NCI-H1092 (cell line): ENCODE measurements at regions not wholly inside any gene's neighbourhood (a gene's known extent, or its start where the extent isn't known, plus 50 kb on each side); places are given as distances from the start of the nearest gene placed in this dataset.
"Not testable (repeated sequence)": the region's sequence is repeated elsewhere in the genome, so short reads cannot be mapped to it uniquely, and the experiment has no call there.

Experiments
- DNase-seq: peaks from one replicate; lab custom pipeline; 2025; lab: John Stamatoyannopoulos, UW

DNA sequence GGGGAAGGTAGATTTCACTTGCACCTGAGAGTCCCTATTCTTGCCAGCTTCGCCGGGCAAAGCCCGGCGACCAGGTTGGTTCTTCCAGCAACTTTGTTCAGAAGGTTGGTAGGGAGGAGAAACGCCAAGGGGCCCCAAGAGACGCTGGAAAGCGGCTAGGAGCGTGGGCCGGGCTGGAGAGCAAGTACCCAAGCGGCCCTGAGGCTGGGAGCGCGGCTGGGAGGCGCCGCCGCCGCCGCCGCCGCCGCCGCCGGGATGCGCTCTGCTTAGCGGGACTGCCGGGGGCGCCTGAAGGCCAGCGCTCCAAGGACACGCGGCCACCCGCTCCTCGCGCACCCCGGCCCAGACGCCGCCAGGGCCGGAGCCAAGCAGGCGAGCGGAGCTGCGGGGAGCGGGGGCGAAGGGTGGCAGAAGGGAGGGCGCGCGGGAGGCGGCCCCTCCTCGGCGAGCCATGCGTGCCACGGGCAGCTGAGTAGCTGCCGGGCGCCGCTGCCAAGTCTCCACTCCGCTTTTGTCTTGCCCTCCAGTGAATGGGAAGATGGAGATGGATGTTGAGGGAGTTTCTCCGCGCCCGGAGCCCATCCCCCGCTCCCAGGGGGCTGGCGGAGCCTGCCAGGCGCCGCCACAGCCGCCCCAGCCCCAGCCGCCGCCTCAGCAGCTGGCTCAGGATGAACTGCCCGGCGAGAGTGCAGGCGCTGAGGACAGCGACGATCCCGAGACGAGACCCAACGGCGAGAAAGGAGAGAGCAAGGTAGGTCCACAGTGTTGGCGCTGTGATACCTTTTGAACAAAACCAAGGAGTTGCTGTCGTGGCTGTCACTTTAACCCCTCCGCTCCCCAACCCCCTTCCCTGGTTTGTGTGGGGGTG, 227.4 kb upstream of the AZI2 start:
- DNase-seq, result peak; percentile 42

GRCh38 chr3:28576614-28577200, 228.1 kb upstream of the AZI2 start:
- DNase-seq, result no peak

- no peak for DNase-seq
These were observed 229.4 kb upstream of the AZI2 start for GRCh38 chr3:28577941-28578500.

DNA sequence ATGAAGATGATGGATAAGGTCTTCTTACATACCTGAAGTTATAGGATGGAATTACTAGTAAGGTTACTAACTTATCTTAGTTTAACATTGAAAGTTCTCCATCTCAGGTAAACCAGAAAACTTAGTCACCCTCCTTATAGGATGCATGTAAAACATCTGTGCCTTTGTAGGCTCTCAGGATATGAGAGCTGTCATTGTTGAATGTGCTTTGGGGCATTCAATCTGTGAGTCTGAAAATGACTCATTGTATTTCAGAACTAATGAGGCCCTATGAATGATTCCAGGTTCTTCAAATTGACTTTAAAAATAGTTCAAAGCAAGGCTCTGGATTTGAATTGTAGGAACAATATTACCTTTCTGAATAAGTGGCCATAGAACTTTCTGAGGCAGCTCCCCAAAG, 237.7 kb upstream of the AZI2 start:
- no peak for DNase-seq

DNA sequence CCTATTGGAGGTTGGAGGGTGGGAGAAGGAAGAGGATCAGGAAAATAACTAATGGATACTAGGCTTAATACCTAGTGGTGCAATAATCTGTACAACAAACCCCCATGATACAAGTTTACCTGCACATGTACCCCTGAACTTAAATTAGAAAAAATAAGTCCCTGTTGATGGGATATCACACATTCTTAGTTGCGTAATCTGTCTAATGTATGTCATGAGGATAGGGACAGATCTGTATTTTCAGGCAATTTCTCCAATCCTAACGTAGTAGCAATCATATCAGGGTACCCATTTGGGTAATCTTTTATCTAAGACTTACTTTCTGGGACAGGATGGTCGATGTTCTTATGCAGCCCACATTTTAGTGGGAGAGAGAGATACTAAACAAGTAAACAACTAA, 239.1 kb upstream of the AZI2 start:
- DNase-seq, result no peak

GRCh38 chr3:28590216-28590615, 241.6 kb upstream of the AZI2 start:
- no peak for DNase-seq

- DNase-seq, result no peak
These were observed 242.2 kb upstream of the AZI2 start for GRCh38 chr3:28590860-28591259.

DNA sequence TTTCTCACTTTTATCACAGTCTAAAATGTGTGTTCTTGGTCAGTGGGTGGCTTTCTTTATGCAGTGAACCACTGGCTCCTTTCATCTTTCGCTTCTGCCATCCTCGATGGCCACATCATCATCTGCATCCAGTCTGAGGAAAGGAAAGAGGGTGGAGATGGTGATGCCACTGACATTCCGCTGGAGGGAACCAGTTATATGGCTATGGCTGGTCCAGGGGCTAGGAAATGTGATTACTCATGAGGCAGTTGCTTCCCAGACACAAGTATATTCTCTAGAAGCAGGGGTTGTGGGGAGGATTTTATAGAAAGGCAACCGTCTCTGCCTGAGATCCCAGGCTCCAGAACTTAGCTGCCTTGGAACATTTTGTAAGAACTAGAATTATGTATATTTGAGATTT, 246.7 kb upstream of the AZI2 start:
- DNase-seq, result no peak

DNA sequence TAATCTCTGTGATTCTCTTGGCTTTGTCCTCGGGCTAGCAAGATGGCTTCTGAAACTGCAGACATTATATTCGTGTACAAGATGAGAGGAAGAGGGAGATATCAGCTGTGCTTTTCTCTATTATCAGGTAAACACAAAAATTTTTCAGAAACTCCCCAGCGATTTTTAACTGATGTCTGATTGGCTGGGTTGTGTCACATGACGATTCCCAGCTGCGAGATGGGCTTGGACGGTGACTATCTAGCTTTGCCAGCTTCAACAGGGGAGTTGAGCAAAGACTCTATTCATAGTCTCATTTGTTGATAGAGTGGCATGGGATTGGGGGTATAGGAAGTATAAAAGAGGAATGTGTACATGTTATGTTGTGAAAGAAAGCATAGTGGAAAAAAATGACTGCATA, 248.8 kb upstream of the AZI2 start:
- DNase-seq, result no peak

DNA sequence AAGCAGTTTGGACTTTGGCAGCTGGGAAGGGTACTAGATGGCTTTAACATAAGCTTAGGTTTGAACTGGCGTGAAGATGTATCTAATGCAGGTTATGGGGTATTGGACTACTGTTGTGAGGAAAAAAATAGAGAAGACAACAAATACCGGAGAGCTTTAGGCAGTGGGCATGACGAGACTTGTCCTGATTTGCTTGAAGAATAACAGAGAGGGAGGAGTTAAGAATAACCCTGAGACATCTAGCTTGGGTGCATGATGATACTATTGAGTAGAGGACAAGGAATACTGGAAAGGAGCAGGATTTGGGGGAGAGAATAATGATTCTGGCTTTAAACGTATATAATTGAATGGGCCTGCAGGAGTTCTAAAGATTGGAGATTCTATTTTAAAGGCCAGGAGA, 249.5 kb upstream of the AZI2 start:
- no peak for DNase-seq

DNA sequence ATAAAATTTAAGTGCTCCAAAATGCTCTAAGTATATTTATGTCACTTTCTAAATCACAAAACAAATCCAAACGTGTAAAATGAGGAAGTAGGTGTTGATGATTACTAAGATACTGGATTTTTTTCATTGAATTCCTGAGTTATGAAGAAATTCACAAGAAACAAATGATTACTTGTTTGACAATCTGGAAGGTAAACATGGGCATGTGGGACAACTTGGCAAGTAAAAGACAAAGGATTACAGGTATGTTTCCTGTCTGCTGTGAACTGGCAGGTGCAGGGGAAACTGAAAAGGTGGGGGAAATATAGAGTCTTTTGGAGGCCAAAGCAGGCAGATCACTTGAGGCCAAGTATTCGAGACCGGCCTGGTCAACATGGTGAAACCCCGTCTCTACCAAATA, 252.7 kb upstream of the AZI2 start:
- no peak for DNase-seq

GRCh38 chr3:28606283-28606682, 257.7 kb upstream of the AZI2 start:
- DNase-seq, result no peak

- DNase-seq, result peak; percentile 1
These were observed 263.6 kb upstream of the AZI2 start for GRCh38 chr3:28612232-28612631.

GRCh38 chr3:28613511-28614106, 265.0 kb upstream of the AZI2 start:
- no peak for DNase-seq

GRCh38 chr3:28615071-28615470, 266.4 kb upstream of the AZI2 start:
- no peak for DNase-seq

DNA sequence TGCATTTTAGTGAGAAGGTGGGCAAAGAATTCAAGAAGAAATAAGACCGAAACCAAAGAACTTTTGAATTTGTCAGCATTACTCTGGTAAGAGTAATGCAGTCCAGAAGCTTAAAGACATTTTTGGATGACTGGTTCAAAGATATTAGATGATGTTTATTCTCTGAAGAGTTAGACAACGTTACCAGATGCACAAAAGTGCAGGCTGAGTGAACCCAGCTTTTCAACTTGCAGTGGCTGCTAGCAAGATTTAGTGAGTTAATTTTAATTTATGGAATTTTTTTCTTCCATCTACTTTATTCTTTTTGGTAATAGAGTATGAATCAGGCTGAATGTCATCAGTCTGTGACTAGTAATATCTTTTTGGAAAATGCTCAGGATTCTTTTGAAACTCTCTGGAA, 267.3 kb upstream of the AZI2 start:
- DNase-seq, result no peak

GRCh38 chr3:28617821-28618220, 269.2 kb upstream of the AZI2 start:
- DNase-seq, result no peak

DNA sequence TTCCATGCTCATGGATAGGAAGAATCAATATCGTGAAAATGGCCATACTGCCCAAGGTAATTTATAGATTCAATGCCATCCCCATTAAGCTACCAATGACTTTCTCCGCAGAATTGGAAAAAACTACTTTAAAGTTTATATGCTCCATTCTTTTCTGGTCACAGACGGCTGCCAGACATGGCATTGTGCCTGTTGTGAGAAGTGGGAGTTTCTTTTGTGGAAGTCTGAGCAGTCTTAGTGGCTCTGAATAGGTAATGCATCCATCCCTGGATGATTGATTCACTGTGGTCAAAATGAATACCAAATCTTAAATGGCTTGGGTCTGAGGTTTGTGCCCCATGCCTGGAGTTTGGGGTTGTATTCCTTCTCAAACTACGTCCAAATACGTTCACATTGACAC, 274.5 kb upstream of the AZI2 start:
- no peak for DNase-seq

- DNase-seq, result no peak
These were observed 275.5 kb upstream of the AZI2 start for GRCh38 chr3:28624084-28624483.

DNA sequence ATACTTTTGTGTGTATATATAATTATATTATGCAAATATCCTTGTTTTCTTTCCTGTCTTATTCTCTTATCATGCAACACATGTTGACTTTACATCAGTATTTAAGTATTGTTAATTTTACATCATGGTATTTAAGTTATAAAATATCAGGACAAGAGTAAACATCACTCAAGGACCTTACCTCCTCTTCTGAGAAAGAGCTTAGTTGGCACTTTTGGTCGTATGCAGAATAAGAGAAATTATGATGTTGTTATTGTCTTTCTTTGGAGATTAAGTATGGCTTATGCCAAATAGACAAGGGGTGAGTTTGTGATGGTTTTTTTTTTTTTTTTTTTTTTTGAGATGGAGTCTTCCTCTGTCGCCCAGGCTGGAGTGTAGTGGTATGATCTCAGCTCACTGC, 279.2 kb upstream of the AZI2 start:
- not testable (repeated sequence) for DNase-seq

GRCh38 chr3:28634019-28634418, 285.4 kb upstream of the AZI2 start:
- DNase-seq, result no peak

- no peak for DNase-seq
These were observed 289.1 kb upstream of the AZI2 start for GRCh38 chr3:28637742-28638141.

- DNase-seq, result no peak
These were observed 296.5 kb upstream of the AZI2 start for GRCh38 chr3:28645149-28645548.
